GM21381 (cell line): ENCODE measurements at regions not wholly inside any gene's neighbourhood (a gene's known extent, or its start where the extent isn't known, plus 50 kb on each side); places are given as distances from the start of the nearest gene placed in this dataset.
"Not testable (repeated sequence)": the region's sequence is repeated elsewhere in the genome, so short reads cannot be mapped to it uniquely, and the experiment has no call there.

ENCODE experiments used
- ATAC-seq: cut with Tn5 transposase; IDR thresholded peaks from one replicate; pipeline ENCODE4 v1.9.1; 2021; ENCODE audit warnings: mild to moderate bottlenecking, moderate library complexity; ENCODE audit not compliant: unreplicated experiment

DNA sequence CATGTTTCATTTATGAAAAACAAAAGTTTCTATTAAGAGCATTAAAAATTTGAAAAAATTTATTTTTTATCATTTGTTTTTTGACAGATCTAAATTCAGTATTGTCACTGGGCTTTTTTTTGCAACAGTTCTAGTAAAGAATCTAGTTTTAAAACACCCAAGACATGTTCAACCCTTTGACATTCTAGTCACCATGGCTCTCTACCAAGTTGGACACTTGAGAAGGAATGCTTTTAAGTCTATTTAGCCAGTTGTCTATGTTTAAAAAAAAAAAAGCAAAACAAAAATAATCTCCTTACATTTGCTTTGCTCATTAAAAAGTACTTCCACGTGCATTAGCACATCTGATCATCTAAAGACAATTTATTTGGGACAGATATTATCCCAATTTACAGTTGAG lies 417.5 kb downstream of the RSL24D1 start:
- ATAC-seq = no peak

DNA sequence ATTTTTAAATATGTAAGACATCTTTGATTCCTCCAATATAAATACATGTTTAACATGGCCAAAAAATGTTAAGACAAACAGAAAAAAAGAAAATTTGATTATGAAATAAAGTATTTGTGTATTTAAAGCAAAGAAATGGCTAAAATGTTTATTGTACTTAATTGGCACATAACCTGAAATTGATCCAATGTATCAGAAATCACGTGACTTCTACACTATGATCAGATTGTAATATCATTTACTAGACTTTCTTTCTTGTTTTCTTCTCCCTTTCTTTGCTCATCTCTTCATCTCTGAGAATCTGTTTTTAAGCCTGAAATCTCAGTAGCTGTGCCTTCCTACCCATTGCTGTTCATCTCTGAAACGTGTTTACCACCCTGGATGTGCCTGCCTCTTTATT lies 420.3 kb downstream of the RSL24D1 start:
- ATAC-seq = no peak

DNA sequence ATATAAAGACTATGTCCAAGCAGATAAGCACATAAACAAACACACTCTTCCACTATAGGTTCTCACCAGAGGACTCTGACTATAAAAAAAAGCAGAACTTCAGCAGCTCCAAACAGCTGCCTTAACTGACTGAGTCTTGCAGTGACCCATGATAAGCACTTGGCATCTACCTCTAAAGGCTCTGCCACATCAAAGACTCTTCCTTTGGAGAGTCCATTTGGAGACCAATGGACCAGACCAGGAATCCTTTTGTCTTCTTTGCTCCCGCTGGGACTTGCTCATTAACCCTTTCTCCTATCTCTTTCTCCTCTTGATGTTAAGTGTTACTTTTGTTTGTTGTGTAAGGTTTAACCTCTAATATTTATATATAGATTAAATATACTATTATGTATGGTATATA lies 424.1 kb downstream of the RSL24D1 start:
- ATAC-seq = no peak

DNA sequence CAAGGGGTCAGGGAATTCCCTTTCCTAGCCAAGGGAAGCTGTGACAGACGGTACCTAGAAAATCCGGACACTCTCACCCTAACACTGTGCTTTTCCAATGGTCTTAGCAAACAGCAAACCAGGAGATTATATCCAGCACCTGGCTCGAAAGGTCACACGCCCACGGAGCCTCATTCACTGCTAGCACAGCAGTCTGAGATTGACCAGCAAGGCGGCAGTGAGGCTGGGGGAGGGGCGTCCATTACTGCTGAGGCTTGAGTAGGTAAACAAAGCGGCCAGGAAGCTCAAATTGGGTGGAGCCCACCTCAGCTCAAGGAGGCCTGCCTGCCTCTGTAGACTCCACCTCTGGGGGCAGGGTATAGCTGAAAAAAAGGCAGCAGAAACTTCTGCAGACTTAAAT lies 447.3 kb downstream of the RSL24D1 start:
- ATAC-seq = not testable (repeated sequence)

DNA sequence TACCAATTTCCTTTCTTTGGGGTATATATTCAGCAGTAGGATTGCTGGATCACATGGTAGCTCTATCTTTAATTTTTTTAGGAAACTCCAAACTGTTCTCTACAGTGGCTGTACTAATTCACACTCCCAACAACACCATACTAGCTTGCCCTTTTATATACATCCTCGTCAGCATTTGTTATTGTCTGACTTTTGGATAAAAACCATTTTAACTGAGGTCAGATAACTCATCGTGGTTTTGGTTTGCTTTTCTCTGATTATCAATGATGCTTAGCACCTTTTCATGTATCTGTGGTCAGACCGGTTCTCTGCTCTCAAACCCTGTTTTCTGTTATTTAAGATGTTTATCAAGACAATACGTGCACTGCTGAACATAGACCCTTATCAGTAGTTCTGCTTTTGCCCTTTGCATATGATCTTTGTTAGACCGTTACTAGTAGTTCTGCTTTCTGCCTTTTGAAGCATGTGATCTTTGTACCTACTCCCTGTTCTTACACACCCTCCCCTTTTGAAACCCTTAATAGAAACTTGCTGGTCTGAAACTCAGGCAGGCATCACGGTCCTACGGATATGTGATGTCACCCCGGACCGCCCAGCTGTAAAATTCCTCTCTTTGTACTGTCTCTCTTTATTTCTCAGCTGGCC lies 474.3 kb downstream of the RSL24D1 start:
- ATAC-seq = no peak

DNA sequence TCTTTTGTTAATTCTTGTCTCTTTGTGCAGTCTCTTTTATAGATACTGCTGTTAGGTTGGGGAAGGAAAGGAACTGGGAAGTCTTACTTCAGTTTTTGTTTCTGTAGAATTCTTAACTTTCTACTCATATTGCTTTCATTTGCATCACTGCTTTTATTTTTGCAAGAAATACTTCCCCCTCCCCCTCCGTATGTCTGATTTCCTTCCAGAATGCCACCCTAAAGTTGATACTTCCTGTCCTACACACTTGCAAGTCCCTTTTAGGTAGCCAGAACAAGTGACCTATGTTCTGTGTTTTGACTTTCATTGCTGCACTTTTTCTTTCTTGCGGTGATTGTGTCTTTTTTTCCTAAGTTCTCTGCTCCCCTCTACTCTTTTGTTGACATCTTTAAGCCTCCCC lies 477.4 kb downstream of the RSL24D1 start:
- ATAC-seq = no peak

DNA sequence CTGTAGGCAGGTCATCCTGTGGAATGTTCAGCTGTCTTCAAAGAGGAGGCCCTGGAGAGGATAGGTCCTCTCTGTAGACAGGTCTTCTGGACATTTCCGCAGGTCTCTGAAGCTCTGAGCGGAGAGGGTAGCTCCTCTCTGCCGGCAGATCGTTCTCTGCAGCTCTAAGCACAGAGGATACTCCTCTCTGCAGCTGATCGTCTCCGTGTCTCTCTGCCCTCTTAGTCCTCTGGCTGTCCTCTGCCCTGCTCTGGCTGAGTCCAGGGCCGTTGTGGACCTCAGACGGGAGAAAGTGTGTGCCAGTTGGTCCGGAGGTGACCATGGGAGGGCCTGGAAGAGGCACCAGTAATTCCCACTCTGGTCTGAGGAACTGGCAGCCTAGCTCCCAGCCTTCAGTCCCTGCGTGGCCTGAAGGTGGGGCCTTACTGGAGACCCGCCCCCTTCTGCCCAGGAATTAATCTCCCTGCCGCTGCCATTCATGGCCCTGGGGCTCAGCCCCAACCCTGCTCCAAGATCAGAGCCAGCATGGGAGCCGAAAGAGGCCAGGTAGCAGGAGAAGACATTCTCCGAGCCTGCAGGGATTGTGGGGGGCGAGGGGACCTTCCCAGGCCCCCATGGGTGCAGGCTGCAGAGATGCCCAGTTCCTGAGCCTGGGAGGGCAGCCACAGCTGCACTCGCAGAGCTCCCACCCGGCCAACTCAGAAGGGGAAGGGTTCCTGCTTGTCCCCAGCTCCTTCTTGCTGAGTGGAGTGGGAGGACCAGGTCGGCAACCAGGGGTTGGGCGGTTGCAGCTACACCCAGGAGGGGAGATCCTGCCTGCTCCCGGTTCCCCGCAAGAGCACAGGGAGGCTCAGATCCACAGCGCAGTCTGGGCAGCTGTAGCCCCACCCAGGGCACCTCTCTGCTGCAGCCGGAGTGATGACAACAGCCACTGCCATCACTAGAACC lies 488.7 kb downstream of the RSL24D1 start:
- ATAC-seq = no peak

DNA sequence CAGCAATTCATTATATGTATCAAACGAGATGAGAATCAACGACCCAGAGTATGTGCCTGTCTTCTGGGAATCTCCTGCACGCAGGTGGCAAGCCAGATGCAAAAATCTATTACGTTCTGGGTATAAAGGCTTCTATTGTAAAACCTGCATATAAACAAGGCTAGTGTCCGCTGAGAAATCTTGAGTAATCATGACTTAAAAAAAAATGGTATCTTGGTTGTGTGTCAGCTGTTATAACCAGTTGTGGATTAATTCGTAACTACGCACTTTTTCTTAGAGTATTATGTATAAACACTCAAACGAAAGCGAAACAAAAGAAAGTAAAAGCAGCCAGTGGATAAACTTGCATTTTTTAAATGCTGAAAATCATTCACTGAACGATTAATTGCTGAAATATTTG lies 509.1 kb downstream of the RSL24D1 start:
- no peak for ATAC-seq
